ENCODE measurements at regions not wholly inside any gene's neighbourhood (a gene's known extent, or its start where the extent isn't known, plus 50 kb on each side); places are given as distances from the start of the nearest gene placed in this dataset.

- DNase-seq (ENCODE audit: low read depth) = no peak
Measured at GRCh38 chrX:39144956-39145355, 343.7 kb downstream of the MID1IP1 start.

- no peak for DNase-seq (ENCODE audit: low read depth)
Measured at GRCh38 chrX:39145859-39146258, 344.6 kb downstream of the MID1IP1 start.

DNA sequence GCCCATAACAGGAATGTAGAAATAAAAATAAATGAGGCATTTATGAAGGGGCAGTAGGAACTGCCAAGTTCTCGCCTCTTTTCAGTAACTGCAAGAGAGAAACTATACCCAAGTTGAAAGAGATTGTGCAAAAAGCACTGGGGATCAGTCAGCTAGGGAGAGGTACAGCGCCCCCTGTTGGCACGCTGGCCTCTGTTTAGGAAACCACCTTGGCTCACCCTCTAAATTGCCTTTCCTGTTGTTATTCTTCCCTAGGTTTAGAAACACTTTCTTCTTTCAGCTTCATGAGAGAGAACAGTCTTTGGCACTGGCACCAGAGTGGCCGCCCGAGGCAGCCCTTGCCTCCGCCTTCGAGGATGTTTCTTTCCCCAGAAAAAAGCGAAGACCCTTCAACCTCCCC, 348.5 kb downstream of the MID1IP1 start:
- no peak for DNase-seq (ENCODE audit: low read depth)

GRCh38 chrX:39150220-39150619, 349.0 kb downstream of the MID1IP1 start:
- no peak for DNase-seq (ENCODE audit: low read depth)

GRCh38 chrX:39150621-39151020, 349.4 kb downstream of the MID1IP1 start:
- no peak for DNase-seq (ENCODE audit: low read depth)

DNA sequence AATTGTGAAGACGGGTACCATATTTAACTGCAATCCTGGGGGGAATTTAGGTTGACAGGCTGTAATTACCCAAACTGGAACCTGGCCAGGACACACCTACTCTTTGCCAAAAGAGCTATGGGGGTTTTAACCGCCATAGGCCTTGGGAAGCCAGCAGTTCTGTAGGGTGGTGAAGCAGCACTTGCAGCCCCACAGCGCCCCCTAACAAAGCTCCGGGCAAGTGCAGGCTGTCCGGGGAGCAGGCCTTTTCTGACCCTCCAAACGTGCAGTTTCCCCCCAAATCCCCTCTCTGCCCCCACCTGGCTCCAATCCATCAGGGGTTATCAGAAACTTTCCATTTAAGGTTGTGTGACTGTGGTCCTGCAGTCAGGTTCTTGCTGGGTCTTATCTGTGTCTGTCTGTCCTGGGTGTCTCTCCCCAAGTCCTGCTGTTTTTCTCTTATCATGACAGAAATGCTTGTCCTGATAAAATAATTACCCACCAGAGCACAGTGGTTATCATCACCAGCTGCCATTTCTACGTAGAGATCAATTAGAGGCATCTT, 350.9 kb downstream of the MID1IP1 start:
- DNase-seq (ENCODE audit: low read depth) = no peak

- DNase-seq (ENCODE audit: low read depth) = no peak
Measured at GRCh38 chrX:39156051-39156450, 354.8 kb downstream of the MID1IP1 start.

DNA sequence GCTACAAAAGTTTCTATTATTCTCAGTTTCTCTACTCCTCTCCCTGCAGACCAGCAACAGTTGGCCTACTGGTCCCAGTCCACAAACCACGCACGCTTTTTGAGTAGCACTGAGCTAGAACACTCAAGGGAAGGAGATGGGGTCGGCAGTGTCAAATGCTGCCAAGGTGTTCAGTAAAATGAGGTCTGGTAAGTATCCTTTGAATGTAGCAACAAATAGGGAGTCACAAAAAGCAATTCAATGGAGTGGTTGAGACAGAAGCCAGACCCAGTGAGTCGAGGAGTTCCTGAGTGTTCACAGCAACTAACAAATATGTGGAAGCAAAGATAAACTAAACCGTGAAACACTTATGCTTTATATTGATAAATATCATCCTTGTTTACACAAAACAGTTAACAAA, 355.7 kb downstream of the MID1IP1 start:
- no peak for DNase-seq (ENCODE audit: low read depth)

GRCh38 chrX:39157796-39158195, 356.5 kb downstream of the MID1IP1 start:
- no peak for DNase-seq (ENCODE audit: low read depth)

- DNase-seq (ENCODE audit: low read depth) = no peak
Measured at GRCh38 chrX:39158801-39159657, 357.8 kb downstream of the MID1IP1 start.

- no peak for DNase-seq (ENCODE audit: low read depth)
Measured at GRCh38 chrX:39159921-39160507, 358.8 kb downstream of the MID1IP1 start.

DNA sequence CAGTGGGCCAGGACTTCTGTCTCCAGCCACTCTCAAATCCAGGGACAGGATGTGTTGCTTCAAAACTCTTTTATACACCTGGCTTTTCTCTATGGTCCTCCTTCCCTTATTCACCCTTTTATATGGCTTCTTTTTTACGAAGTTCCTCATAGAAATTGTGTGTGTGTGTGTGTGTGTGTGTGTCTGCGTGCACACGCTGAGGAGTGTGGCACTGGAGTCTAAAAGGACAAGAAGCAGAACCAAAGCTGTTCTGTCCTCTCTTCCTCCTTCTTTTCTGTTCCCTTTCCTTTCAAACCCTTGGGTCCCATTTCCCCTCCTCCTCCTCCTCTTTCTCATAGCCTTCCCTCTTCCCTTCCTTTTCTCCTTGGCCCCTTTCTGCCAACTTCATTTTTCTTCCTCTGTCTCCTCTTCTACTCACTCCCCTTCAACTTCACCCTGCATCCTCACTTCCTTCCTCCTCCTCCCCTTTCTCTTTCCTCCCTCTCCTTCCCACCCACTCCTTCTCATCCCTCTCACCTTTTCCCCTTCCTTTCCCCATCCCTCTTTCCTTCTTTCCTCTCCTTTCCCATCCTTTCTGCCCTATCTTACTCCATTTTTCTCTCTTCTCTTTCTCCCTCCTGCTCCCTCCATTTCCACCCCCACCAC, 360.5 kb downstream of the MID1IP1 start:
- no peak for DNase-seq (ENCODE audit: low read depth)

GRCh38 chrX:39162322-39162735, 361.1 kb downstream of the MID1IP1 start:
- no peak for DNase-seq (ENCODE audit: low read depth)

GRCh38 chrX:39163581-39164126, 362.4 kb downstream of the MID1IP1 start:
- no peak for DNase-seq (ENCODE audit: low read depth)

- DNase-seq (ENCODE audit: low read depth) = no peak
Measured at GRCh38 chrX:39164212-39164611, 363.0 kb downstream of the MID1IP1 start.

DNA sequence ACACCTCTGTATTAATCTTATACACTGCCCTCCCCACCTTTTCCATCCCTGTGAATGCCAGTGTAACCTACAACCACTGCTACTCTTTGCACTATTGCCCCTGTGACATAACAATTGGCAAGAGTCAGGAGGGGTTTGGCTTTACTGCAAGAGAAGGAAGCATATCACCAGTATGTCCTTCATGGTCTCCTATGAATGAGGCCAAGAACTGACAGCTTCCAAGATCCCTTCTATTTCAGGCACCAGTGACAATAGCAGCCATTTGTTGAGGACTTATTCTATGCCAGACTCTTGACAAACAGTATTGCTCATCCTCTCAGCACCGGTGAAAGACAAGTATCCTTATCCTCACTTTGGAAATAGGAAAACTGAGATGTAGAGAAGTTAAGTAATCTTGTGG, 363.9 kb downstream of the MID1IP1 start:
- no peak for DNase-seq (ENCODE audit: low read depth)

- DNase-seq (ENCODE audit: low read depth) = no peak
Measured at GRCh38 chrX:39165773-39166172, 364.5 kb downstream of the MID1IP1 start.

DNA sequence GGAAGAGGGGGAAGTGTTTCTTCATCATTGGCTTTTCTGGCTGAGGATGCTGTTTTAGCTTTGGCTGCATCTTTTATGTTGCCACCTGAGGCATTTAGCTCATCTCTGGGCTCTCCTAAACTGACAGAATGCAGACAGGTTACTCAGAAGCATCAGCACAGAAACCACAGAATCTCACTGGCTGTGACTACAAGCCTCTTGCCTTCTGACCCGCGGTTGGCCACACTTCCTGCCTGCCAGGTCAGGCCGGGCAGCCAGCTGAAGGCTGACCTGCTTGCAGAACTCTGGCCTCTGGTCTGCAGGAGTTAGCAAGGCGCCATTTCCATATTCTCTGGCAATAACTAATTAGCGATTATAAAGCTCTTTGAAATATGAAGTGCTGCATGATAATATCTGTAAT, 366.5 kb downstream of the MID1IP1 start:
- no peak for DNase-seq (ENCODE audit: low read depth)

GRCh38 chrX:39168609-39169008, 367.4 kb downstream of the MID1IP1 start:
- no peak for DNase-seq (ENCODE audit: low read depth)

GRCh38 chrX:39169976-39170375, 368.7 kb downstream of the MID1IP1 start:
- DNase-seq (ENCODE audit: low read depth) = no peak

- DNase-seq (ENCODE audit: low read depth) = no peak
Measured at GRCh38 chrX:39170464-39170863, 369.2 kb downstream of the MID1IP1 start.

DNA sequence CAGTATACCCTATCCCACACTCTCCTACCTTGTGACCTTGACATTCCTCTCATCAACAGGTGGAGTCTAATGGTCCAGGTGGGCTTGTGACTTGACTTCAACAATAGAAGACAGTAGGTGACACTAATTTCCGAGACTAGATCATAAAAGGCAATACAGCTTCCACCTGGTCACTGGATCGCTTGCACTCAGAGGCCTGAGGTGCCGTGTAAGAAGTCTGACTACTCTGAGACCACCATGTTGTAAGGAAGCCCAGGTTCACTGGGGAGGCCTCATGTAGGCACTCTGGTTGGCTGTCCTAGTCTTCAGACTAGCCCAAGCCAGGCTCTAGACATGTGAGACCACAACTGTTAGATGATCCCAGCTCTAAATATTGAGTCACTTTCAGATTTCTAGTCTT, 370.4 kb downstream of the MID1IP1 start:
- DNase-seq (ENCODE audit: low read depth) = no peak

All from HS-27A (cell line).